K562 (cell line): ENCODE measurements at regions not wholly inside any gene's neighbourhood (a gene's known extent, or its start where the extent isn't known, plus 50 kb on each side); places are given as distances from the start of the nearest gene placed in this dataset.

Source experiments
- ATAC-seq: fragments of 200-7000 bp; cut with Tn5 transposase; 3 replicates; pipeline ENCODE4 v1.9.1; 2020; ENCODE audit warnings: moderate library complexity
- BruUV-seq: library from RNA; stranded (reverse); fragments of 400-500 nt; replicated peaks from 2 replicates; lab custom pipeline; 2021; lab: Mats Ljungman, UMichigan
- CTCF ChIA-PET: fragments of 300-600 bp; formaldehyde crosslinking; extraction: SDS; loops from one replicate; lab custom pipeline; 2021; ENCODE audit warnings: low intra/inter-chr PET ratio; lab: Yijun Ruan, JAX
- POLR2A ChIA-PET: fragments of 300-600, 350-650 bp; sonication (Branson Sonifier 250); formaldehyde crosslinking; extraction: SDS; loops from one replicate; lab custom pipeline; 2021; ENCODE audit warnings: antibody characterized with exemption, inconsistent platforms; lab: Yijun Ruan, JAX
- DNase-seq, 4 experiments: peaks; one replicate each; pipeline versions ENCODE4 v3.0.0 to v3.0.0-alpha.2; 2011 to 2018; ENCODE audit warnings: low spot score in 3 of 4, mixed read lengths in 3 of 4; ENCODE audit errors: extremely low read depth in 1 of 4
- FAIRE-seq: peaks from 2 replicates; lab custom pipeline; 2011; peaks lifted over from hg19 to GRCh38; lab: Jason Lieb, UNC
- H2AFZ ChIP-seq: 2 replicates; pipeline ENCODE4 v1.6.0; 2011; ENCODE audit warnings: low read depth, low read length, control low read depth, inconsistent platforms
- H3K27ac ChIP-seq: fragments of 200-600 bp; 3 replicates; pipeline ENCODE4 v1.8.0; 2011; ENCODE audit warnings: low read depth, mild to moderate bottlenecking, control low read depth, inconsistent platforms, low read length, moderate library complexity, mixed read lengths; ENCODE audit errors: extremely low read depth
- H3K27me3 ChIP-seq, 2 experiments: fragments of 300-600 bp in 1 of 2; 2 replicates in 1 of 2; 3 replicates in 1 of 2; pipeline versions ENCODE4 v1.6.0 to v1.8.0; 2011; ENCODE audit warnings: inconsistent platforms in 2 of 2, low read length in 2 of 2, mild to moderate bottlenecking in 1 of 2, mixed read lengths in 1 of 2, moderate library complexity in 1 of 2; ENCODE audit not compliant: control insufficient read depth in 2 of 2, insufficient read depth in 2 of 2
- H3K36me3 ChIP-seq: fragments of 300-600 bp; 3 replicates; pipeline ENCODE4 v1.8.0; 2011; ENCODE audit warnings: mild to moderate bottlenecking, low read length, inconsistent platforms; ENCODE audit not compliant: control insufficient read depth, insufficient read depth
- H3K4me1 ChIP-seq, 2 experiments: fragments of 200-600 bp in 1 of 2; replicated peaks in 1 of 2; 2 replicates in 1 of 2; 3 replicates in 1 of 2; pipeline versions ENCODE4 v1.5.1 to v1.8.0; 2011; ENCODE audit warnings: inconsistent platforms in 2 of 2, low read length in 2 of 2, mild to moderate bottlenecking in 1 of 2, mixed read lengths in 1 of 2, moderate library complexity in 1 of 2; ENCODE audit not compliant: control insufficient read depth in 2 of 2, insufficient read depth in 2 of 2
- H3K4me2 ChIP-seq: 2 replicates; pipeline ENCODE4 v1.6.1; 2011; ENCODE audit warnings: low read length, control low read depth, inconsistent platforms, mixed read lengths; ENCODE audit not compliant: insufficient read depth
- H3K4me3 ChIP-seq: fragments of 200-600 bp; sonication (generic), shearing (Covaris generic); 2 replicates; pipeline ENCODE4 v1.5.1; 2016; ENCODE audit warnings: control low read depth, inconsistent platforms
- H3K79me2 ChIP-seq: fragments of 200-600 bp; 3 replicates; pipeline ENCODE4 v1.8.0; 2011; ENCODE audit warnings: low read length, inconsistent platforms; ENCODE audit not compliant: control insufficient read depth, insufficient read depth
- H3K9ac ChIP-seq, 2 experiments: 2 replicates each; pipeline versions ENCODE4 v1.6.0 to v1.6.1; 2011; ENCODE audit warnings: low read depth in 2 of 2, low read length in 2 of 2, control low read depth in 1 of 2, inconsistent platforms in 1 of 2, mild to moderate bottlenecking in 1 of 2, mixed read lengths in 1 of 2; ENCODE audit not compliant: insufficient read depth in 1 of 2
- H3K9me1 ChIP-seq: one replicate; pipeline ENCODE4 v1.6.0; 2011; ENCODE audit warnings: inconsistent platforms, mild to moderate bottlenecking, low read length, moderate library complexity; ENCODE audit not compliant: control insufficient read depth, insufficient read depth
- H3K9me3 ChIP-seq: replicated peaks from 2 replicates; pipeline ENCODE4 v1.5.1; 2011; ENCODE audit warnings: low read depth, low read length, inconsistent platforms; ENCODE audit not compliant: control insufficient read depth, insufficient read depth
- H4K20me1 ChIP-seq: replicated peaks from 2 replicates; pipeline ENCODE4 v1.6.1; 2011; ENCODE audit warnings: low read length, inconsistent platforms, mixed read lengths; ENCODE audit not compliant: control insufficient read depth, insufficient read depth
- HBP1 ChIP-seq: fragments of 450-650 bp; formaldehyde crosslinking; IDR thresholded peaks from 2 replicates; pipeline ENCODE4 v1.4.0; 2022; ENCODE audit warnings: missing genetic modification characterization
- JUND ChIP-seq, 2 experiments: IDR thresholded peaks; 2 replicates in 1 of 2; 3 replicates in 1 of 2; pipeline ENCODE4 v1.6.1; 2011; ENCODE audit warnings: borderline replicate concordance in 2 of 2, low read depth in 2 of 2, low read length in 2 of 2, improper control_type of control experiment in 1 of 2, missing biosample characterization in 1 of 2, missing genetic modification characterization in 1 of 2, missing genetic modification reagents in 1 of 2
- WGBS: fragments of 100-300 bp; shearing (Covaris generic); methylation state at CpG from one replicate; pipeline ENCODE4 v1.1.6; 2016; ENCODE audit warnings: low coverage, mixed read lengths; ENCODE audit not compliant: insufficient coverage; ENCODE audit errors: missing lambda C conversion rate; 5-methylcytosine and 5-hydroxymethylcytosine counted together
- in situ Hi-C: fragments of 300-500 bp; cut with MboI; formaldehyde crosslinking; loops from 4 replicates; pipeline ENCODE4 v1.15.0; 2018; ENCODE audit warnings: inconsistent platforms, mixed read lengths
- intact Hi-C: fragments of 100-400 bp; cut with micrococcal nuclease; formaldehyde crosslinking; loops from 2 replicates; pipeline ENCODE4 v1.14.2; 2022

GRCh38 chr1:186595969-186596368, 84.3 kb downstream of the PTGS2 start (continued):
- no peak for TF ChIP-seq HBP1 (CRISPR knock-in tag)

GRCh38 chr1:186578325-186579016, 101.8 kb downstream of the PTGS2 start:
- no peaks in the 10 kb centered on the region for H4K20me1 ChIP-seq
- no peaks in the 10 kb centered on the region for H3K36me3 ChIP-seq
- no peaks in the 10 kb centered on the region for H3K4me1 ChIP-seq
- ChIA-PET CTCF (no interaction called here), POLR2A (interaction anchor here (0.7 kb wide), 1 partner anchor 9 kb away, joined by 3 read pairs; no protein-coding TSS in a partner anchor)
- H3K9me1 ChIP-seq, result no peaks in the 10 kb centered on the region
- no peaks in the 10 kb centered on the region; the same call in 1 of the 2 replicates for H3K9me3 ChIP-seq
- ATAC-seq (no peak), FAIRE-seq (no peak), DNase-seq (no peak)
- no TSS peak for BruUV-seq
- in situ Hi-C loops (no loop called here), intact Hi-C loops (no loop called here)
- no peak overlapping the region for H3K4me3 ChIP-seq
- H3K27ac ChIP-seq, result no peak overlapping the region
- no peak overlapping the region for H2AFZ ChIP-seq
- no peak overlapping the region for H3K9ac ChIP-seq
- H3K4me2 ChIP-seq, result no peak overlapping the region
- no peaks in the 10 kb centered on the region for H3K79me2 ChIP-seq
- WGBS, result 1% methylated on average over 5 of the region's 5 CpGs
- no peaks in the 10 kb centered on the region for H3K27me3 ChIP-seq
- TF ChIP-seq JUND (IDR thresholded peaks at IDR 0.05; ENCODE audit: borderline replicate concordance, low read depth, low read length) (no peak), JUND (tag; IDR thresholded peaks at IDR 0.05; ENCODE audit: borderline replicate concordance, low read depth, low read length) (no peak)
